Brain microvascular endothelial cell (primary cell): ENCODE measurements at regions not wholly inside any gene's neighbourhood (a gene's known extent, or its start where the extent isn't known, plus 50 kb on each side); places are given as distances from the start of the nearest gene placed in this dataset.

Experiments used
- DNase-seq: peaks from one replicate; pipeline ENCODE4 v3.0.0-alpha.2; 2020
- H3K27ac ChIP-seq: fragments of 250-450 bp; sonication (Bioruptor Pico); 2 replicates; pipeline ENCODE4 v1.5.1; 2020; ENCODE audit warnings: mild to moderate bottlenecking, moderate library complexity
- H3K27me3 ChIP-seq: fragments of 250-450 bp; sonication (Bioruptor Pico); replicated peaks from 2 replicates; pipeline ENCODE4 v1.5.1; 2020; ENCODE audit warnings: mild to moderate bottlenecking
- H3K36me3 ChIP-seq: fragments of 250-450 bp; sonication (Bioruptor Pico); replicated peaks from 2 replicates; pipeline ENCODE4 v1.5.1; 2020; ENCODE audit warnings: mild to moderate bottlenecking
- H3K4me3 ChIP-seq: 2 replicates; pipeline ENCODE4 v1.5.1; 2011; ENCODE audit warnings: low read depth, mild to moderate bottlenecking, control low read depth, low read length, moderate library complexity
- in situ Hi-C: cut with HindIII; loops from 2 replicates; pipeline ENCODE4 v1.10.0; 2017; ENCODE audit warnings: low sequenced_read_pairs, low pct_ligation_motif_present
- TF ChIP-seq, protein P1 (sequence below): IDR thresholded peaks from 2 replicates; pipeline ENCODE4 v1.5.1; 2011; ENCODE audit warnings: low read depth, mild to moderate bottlenecking, moderate library complexity, low read length, control low read depth, inconsistent platforms; ENCODE audit errors: missing control alignments

DNA sequence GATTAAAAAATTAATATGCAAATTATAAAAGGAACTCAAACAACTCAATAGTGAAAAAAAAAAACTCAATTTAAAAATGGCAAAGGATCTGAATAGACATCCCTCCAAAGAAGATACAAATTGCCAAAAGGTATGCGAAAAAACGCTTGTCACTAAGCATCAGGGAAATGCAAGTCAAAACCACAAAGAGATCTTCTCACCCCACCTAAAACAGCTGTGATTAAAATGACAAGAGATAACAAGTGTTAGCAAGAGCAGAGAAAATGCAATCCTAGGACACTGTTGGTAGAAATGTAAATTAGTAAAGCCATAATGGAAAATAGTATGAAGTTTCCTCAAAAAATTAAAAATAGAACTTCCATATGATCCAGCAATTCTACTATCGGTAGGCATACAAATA, 166.3 kb upstream of the ZC3H12C start:
- H3K4me3 ChIP-seq = no peak overlapping the region
- no peaks in the 10 kb centered on the region for H3K27me3 ChIP-seq
- TF ChIP-seq, protein P1, sequence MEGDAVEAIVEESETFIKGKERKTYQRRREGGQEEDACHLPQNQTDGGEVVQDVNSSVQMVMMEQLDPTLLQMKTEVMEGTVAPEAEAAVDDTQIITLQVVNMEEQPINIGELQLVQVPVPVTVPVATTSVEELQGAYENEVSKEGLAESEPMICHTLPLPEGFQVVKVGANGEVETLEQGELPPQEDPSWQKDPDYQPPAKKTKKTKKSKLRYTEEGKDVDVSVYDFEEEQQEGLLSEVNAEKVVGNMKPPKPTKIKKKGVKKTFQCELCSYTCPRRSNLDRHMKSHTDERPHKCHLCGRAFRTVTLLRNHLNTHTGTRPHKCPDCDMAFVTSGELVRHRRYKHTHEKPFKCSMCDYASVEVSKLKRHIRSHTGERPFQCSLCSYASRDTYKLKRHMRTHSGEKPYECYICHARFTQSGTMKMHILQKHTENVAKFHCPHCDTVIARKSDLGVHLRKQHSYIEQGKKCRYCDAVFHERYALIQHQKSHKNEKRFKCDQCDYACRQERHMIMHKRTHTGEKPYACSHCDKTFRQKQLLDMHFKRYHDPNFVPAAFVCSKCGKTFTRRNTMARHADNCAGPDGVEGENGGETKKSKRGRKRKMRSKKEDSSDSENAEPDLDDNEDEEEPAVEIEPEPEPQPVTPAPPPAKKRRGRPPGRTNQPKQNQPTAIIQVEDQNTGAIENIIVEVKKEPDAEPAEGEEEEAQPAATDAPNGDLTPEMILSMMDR = no peak
- no peak overlapping the region for H3K27ac ChIP-seq
- in situ Hi-C loops = no loop called here
- no peak for DNase-seq
- H3K36me3 ChIP-seq = no peaks in the 10 kb centered on the region

- TF ChIP-seq, protein P1 = no peak
- H3K27ac ChIP-seq = no peak overlapping the region
- no peaks in the 10 kb centered on the region for H3K36me3 ChIP-seq
- no peaks in the 10 kb centered on the region for H3K27me3 ChIP-seq
- no peak for DNase-seq
- H3K4me3 ChIP-seq = no peak overlapping the region
- in situ Hi-C loops = no loop called here
Observed at GRCh38 chr11:109929308-109929707, 163.9 kb upstream of the ZC3H12C start.

DNA sequence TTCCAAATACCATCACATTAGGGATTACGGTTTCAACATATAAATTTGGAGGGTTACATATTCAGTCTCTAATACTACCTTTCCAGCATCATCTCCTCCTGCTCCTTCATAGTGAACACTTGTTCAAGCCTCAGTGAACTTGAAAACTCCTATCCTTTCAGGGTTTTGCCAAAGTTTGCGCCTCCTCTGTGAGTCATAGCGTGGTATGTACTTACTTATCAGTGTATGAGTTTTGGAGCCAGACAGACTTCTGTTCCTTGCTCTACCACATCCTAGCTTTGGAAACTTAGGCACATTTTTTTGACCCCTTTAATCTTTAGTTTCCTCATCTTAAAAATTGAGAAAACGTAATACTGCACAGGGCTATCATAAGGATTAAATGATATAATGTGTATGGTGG, 160.1 kb upstream of the ZC3H12C start:
- no peaks in the 10 kb centered on the region for H3K27me3 ChIP-seq
- H3K36me3 ChIP-seq = no peaks in the 10 kb centered on the region
- no peak overlapping the region for H3K27ac ChIP-seq
- in situ Hi-C loops = no loop called here
- DNase-seq = peak; percentile 33
- no peak overlapping the region for H3K4me3 ChIP-seq
- TF ChIP-seq, protein P1 = no peak

DNA sequence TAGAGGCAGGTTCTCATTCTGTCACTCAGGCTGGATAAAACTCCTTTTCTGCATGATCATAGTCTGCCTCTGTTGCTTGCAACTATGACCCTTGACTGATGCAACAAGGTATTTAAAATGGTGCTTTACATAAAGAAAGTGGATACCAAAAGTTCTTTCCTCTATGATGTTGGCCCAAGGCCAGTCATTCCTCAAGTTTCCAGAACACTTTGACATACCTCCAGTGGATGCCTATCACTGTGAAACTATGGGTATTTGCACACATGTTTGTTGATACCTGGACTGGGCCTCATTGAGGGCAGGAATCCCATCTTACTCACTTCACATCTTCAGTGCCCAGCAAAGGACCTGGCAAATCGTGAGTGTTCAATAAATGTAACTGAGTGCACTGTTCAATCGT, 159.0 kb upstream of the ZC3H12C start:
- no peaks in the 10 kb centered on the region for H3K27me3 ChIP-seq
- in situ Hi-C loops = no loop called here
- DNase-seq = no peak
- H3K36me3 ChIP-seq = no peaks in the 10 kb centered on the region
- TF ChIP-seq, protein P1 = no peak
- no peak overlapping the region for H3K4me3 ChIP-seq
- no peak overlapping the region for H3K27ac ChIP-seq

GRCh38 chr11:109936661-109937180, 156.5 kb upstream of the ZC3H12C start:
- in situ Hi-C loops = no loop called here
- H3K36me3 ChIP-seq = no peaks in the 10 kb centered on the region
- DNase-seq = no peak
- no peak overlapping the region for H3K27ac ChIP-seq
- H3K27me3 ChIP-seq = no peaks in the 10 kb centered on the region
- no peak overlapping the region for H3K4me3 ChIP-seq
- TF ChIP-seq, protein P1 = no peak

GRCh38 chr11:109937968-109938367, 155.2 kb upstream of the ZC3H12C start:
- TF ChIP-seq, protein P1 = peak; percentile 4
- Histone ChIP-seq H3K27me3 (no peaks in the 10 kb centered on the region), H3K36me3 (no peaks in the 10 kb centered on the region), H3K4me3 (no peak overlapping the region), H3K27ac (no peak overlapping the region)
- DNase-seq = no peak
- in situ Hi-C loops = no loop called here
